IPS DF 19.7 (cell line): ENCODE measurements at regions not wholly inside any gene's neighbourhood (a gene's known extent, or its start where the extent isn't known, plus 50 kb on each side); places are given as distances from the start of the nearest gene placed in this dataset.

Experiments
- DNase-seq: peaks from one replicate; pipeline ENCODE4 v3.0.0-alpha.2; 2013; ENCODE audit warnings: low read depth, low spot score

DNA sequence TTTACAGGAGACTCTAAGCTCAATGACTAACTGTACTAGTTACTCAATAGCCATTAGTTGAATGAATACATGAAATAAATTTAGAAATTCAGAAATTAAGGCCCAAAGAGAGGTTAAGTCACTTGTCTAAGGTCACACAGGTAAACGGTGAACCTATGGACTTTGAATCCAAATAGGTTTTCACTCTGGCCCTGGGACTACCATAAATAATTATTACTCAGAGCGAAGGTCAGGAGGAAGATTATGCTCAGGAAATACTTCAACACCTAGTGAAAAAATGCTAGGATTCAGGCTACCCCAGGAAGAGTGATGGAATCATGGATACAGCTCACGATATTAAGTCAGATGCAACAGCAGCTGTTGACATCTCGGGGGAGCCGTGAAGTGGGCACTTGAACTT lies 417.4 kb downstream of the GABRG2 start:
- no peak for DNase-seq

GRCh38 chr5:162485666-162486292 lies 418.2 kb downstream of the GABRG2 start:
- no peak for DNase-seq

DNA sequence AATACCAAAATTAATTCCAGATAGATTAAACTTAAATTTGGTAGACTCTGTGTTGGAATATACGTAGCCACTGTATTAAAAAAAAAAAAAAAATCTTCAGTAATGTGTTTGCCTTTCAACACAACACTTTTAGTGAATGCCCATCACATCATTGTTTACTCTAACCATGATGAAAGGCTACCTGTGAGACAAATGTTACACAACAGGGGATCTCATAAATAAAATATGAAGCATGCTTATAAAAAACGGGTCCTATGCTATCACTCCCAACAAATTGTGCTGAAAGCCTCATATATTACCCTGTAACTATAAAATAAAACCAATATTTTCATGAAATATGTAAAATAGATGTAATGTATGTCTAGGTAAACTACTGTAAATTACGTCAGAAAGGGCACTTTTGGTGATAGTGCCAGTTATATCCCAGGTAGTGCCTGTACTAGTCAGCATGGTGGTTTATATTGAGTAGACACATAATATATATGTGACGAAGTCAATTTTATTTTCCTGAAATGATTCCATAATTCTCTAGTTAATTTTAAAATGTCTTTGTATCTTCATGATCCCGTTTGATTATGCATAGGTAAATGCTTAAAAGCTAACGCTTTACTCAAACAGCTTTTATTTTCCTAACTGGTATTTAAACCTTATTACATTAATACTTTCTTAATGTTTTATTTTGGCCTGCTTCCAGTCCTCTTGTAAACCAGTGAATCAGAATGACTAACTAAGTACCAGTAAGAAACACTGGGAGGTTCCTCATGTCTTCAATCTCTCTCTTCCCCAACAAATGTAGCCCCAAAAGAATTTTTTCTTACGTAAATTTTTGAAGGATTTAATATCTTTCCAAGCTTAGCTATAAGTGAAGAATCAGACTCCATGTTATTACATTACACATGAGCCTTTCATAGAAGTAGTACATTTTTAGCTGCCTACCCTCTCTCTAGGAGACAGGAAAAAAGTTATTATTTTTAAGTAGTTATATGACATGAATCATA lies 420.3 kb downstream of the GABRG2 start:
- no peak for DNase-seq

- DNase-seq = no peak
Observed at GRCh38 chr5:162496100-162496808, 428.7 kb downstream of the GABRG2 start.

DNA sequence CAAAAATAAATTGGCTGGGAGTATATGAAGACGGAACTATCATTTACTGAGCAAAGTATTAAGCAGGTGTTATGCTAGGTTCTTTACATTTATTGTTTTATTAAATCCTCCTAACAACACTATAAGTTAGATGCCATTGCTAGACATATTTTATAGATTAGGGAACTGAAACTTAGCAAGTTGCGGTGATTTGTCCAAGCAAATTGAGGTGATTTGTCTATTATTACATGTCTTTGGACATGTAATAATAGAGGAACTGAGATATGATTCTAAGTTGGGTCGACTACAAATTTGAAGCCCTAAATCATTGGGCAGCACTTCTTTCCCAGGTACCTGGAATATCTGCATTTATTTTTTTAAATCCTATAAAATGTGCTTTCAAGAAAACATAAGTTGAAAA lies 429.9 kb downstream of the GABRG2 start:
- no peak for DNase-seq

GRCh38 chr5:162502780-162503179 lies 435.2 kb downstream of the GABRG2 start:
- DNase-seq = no peak

DNA sequence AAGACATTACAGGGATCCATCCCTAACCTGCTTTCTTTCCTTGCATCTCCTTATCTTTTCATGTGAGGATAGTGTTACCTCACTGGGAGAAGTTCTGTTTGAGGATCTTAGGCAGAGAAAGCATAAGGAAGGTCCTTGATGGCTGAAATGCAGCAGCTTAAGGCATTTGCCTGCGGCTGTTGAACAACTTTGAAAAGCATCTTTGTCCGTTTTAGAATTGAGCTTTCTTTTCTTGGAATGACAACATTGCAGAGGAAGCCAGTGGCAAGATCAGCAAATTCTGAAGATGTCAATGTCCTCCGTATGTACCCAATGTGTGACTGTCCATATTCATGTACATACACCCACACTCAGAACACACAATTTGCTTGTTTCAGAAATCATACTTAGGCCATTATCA lies 436.2 kb downstream of the GABRG2 start:
- no peak for DNase-seq

GRCh38 chr5:162512935-162513565 lies 445.5 kb downstream of the GABRG2 start:
- DNase-seq = no peak

DNA sequence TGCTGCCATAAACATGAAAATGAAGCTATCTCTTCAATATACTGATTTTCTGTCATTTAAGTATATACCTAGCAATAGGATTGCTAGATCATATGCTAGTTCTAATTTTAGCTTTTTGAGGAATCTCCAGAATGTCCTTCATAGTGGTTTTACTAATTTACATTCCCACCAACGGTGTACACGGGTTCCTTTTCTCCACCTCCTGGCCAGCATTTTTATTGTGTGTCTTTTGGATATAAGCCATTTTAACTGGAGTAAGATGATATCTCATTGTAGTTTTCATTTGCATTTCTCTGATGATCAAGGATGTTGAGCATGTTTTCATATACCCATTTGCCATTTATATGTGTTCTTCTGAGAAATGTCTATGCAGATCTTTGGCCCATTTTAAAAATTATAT lies 446.5 kb downstream of the GABRG2 start:
- no peak for DNase-seq

GRCh38 chr5:162520878-162521277 lies 453.3 kb downstream of the GABRG2 start:
- DNase-seq = no peak

GRCh38 chr5:162529209-162529608 lies 461.6 kb downstream of the GABRG2 start:
- DNase-seq = no peak

DNA sequence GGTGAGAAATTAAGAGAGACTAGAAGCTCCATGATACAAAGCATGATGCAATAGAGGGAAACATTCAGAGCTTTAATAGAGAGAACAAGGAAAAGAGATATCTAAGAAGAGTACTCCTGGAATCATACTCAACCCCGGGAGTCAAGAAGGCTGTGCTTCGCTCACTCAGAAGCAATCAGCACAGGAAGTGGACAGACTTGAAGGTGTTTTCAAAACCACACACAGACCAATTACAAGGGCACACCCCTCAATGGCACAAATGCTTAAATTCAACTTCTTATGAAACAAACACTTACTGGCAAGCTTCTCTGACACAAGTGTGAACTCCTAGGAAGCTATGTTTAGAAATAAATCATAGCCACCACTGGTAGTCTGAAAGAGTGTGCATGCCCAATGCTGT lies 462.3 kb downstream of the GABRG2 start:
- no peak for DNase-seq

- no peak for DNase-seq
Observed at GRCh38 chr5:162543437-162543836, 475.9 kb downstream of the GABRG2 start.

DNA sequence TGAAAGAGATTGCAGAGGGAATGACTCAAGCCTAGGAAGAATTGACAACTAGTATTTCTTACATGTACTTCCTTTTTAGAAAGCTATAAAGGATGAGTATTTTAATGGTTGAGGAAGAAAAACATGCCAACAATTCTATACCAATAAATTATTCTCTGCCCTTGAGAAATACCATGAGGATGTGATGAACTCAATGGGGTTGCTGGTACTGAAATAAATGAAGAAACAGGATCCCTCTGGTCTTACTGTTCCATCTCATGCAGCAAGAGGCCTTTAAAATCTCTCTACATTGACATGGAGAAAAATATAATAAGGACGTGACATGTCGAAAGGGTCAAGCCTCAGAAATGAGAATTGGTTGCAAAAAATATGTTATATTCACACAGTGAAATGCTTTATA lies 477.3 kb downstream of the GABRG2 start:
- DNase-seq = no peak

GRCh38 chr5:162550236-162550635 lies 482.7 kb downstream of the GABRG2 start:
- DNase-seq = no peak

- DNase-seq = no peak
Observed at GRCh38 chr5:162558120-162558519, 490.5 kb downstream of the GABRG2 start.

GRCh38 chr5:162567644-162568043 lies 500.1 kb downstream of the GABRG2 start:
- DNase-seq = no peak

DNA sequence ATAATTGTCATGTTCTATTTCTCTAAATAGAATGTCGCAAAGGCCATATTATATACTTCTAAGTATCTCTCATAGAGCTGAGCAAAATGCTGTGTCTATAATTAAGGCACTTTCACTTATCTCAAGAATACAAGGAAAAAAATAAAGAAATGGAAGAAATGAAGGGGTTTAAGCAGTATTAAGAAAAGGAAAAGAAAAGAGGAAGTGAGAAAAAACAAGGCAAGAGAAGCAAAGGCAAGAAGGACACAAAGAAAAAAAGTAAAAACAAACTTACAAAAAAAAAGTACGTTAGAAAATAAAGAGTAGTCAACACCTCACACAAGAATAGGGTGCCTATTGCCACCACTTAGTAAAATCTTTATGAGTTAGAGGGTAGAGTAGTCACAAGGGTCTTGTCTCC lies 506.2 kb downstream of the GABRG2 start:
- DNase-seq = no peak

DNA sequence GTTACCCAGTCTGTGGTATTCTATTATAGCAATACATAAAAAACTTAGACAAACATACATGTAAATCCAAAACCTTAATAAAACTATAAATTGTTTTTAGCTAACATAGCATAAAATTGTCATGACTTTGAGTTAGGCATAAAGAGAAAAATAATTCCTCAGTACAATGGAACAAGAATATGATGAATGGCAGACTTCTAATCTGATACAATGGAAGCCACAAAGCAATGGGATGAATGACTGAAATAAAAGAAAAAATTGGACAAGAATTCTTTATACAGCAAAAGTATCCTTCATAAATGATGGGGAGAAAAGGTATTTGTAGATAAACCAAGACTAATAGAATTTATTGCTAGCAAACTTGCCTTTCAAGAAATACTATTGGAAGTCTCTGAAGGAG lies 524.2 kb downstream of the GABRG2 start:
- DNase-seq = no peak

GRCh38 chr5:162593881-162594280 lies 526.3 kb downstream of the GABRG2 start:
- DNase-seq = no peak

DNA sequence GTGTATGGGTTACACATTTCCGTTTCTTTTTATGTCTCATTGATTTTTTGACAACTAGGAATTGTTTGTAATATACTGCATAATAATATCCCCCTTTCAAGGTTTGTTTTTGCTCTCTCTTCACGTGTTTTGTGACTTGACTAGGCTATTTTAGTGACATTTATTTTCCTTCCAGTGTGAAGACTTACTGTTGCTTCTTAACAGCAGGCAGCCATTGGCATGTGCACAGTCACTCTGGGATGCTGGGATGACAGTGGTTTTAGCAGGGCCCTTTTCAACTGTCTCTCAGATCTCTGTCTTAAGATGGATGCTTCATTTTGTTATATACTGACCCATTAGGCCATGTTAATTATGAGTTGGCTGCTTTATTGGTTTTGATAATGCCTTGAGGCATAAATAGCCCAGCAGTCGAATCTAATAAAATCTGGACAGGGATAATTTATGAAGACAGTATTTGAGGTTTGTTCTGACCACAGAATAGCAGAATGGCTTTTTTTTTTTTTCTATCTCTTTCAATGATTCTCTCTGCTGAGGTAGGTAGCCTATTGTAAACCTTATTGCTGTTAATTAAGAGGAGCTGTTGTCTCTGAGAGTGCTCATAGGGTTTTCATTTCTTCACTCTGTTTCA lies 536.0 kb downstream of the GABRG2 start:
- no peak for DNase-seq
